ENCODE measurements at regions not wholly inside any gene's neighbourhood (a gene's known extent, or its start where the extent isn't known, plus 50 kb on each side); places are given as distances from the start of the nearest gene placed in this dataset.
"Not testable (repeated sequence)": the region's sequence is repeated elsewhere in the genome, so short reads cannot be mapped to it uniquely, and the experiment has no call there.

- TF ChIP-seq, protein P1, sequence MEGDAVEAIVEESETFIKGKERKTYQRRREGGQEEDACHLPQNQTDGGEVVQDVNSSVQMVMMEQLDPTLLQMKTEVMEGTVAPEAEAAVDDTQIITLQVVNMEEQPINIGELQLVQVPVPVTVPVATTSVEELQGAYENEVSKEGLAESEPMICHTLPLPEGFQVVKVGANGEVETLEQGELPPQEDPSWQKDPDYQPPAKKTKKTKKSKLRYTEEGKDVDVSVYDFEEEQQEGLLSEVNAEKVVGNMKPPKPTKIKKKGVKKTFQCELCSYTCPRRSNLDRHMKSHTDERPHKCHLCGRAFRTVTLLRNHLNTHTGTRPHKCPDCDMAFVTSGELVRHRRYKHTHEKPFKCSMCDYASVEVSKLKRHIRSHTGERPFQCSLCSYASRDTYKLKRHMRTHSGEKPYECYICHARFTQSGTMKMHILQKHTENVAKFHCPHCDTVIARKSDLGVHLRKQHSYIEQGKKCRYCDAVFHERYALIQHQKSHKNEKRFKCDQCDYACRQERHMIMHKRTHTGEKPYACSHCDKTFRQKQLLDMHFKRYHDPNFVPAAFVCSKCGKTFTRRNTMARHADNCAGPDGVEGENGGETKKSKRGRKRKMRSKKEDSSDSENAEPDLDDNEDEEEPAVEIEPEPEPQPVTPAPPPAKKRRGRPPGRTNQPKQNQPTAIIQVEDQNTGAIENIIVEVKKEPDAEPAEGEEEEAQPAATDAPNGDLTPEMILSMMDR (IDR thresholded peaks at IDR 0.05; ENCODE audit: insufficient read depth, low read depth, low read length, missing control alignments), result no peak
- H3K4me3 ChIP-seq (ENCODE audit: low read depth, low read length), result no peak overlapping the region
- DNase-seq (ENCODE audit: low read depth), result no peak
These were observed 168.6 kb downstream of the REEP3 start for GRCh38 chr10:63689768-63690167.

DNA sequence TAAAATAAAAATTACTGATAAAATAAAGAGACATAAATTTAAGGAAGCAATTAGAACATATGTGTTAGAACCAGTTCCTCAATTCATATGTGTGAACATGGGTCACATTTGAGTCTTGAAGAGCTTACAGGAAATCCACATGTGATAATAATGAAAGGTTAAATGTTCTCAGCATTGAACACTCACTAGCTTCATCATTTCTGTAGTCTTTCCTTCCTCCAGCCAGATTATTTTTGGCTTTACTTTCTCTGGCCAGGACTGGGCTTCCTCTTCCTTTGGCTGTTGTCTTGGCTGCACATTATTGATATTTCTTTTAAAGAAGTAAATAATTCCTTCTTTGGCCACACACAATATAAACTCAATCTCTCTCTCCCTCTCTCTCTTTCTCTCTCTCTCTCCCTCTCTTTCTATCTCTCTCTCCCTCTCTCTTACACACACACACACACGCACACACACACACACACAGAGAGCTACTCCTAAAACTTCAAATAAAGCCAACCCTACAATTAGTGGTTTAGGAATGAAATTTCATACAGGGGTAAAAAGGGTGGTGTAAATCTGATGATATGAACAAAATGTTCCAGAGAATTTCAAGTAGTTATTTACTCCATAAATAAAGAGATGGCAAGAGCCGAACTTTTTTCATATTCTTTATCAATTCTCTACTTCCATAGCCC, 171.2 kb downstream of the REEP3 start:
- peak; percentile 32 for DNase-seq (ENCODE audit: low read depth)
- no peak overlapping the region for H3K4me3 ChIP-seq (ENCODE audit: low read depth, low read length)
- TF ChIP-seq, protein P1 (IDR thresholded peaks at IDR 0.05; ENCODE audit: insufficient read depth, low read depth, low read length, missing control alignments), result no peak

GRCh38 chr10:63693021-63693420, 171.8 kb downstream of the REEP3 start:
- not testable (repeated sequence) for H3K4me3 ChIP-seq (ENCODE audit: low read depth, low read length); DNase-seq (ENCODE audit: low read depth)

- H3K4me3 ChIP-seq (ENCODE audit: low read depth, low read length), result no peak overlapping the region
- no peak for DNase-seq (ENCODE audit: low read depth)
- TF ChIP-seq, protein P1 (IDR thresholded peaks at IDR 0.05; ENCODE audit: insufficient read depth, low read depth, low read length, missing control alignments), result no peak
These were observed 175.0 kb downstream of the REEP3 start for GRCh38 chr10:63696205-63696604.

DNA sequence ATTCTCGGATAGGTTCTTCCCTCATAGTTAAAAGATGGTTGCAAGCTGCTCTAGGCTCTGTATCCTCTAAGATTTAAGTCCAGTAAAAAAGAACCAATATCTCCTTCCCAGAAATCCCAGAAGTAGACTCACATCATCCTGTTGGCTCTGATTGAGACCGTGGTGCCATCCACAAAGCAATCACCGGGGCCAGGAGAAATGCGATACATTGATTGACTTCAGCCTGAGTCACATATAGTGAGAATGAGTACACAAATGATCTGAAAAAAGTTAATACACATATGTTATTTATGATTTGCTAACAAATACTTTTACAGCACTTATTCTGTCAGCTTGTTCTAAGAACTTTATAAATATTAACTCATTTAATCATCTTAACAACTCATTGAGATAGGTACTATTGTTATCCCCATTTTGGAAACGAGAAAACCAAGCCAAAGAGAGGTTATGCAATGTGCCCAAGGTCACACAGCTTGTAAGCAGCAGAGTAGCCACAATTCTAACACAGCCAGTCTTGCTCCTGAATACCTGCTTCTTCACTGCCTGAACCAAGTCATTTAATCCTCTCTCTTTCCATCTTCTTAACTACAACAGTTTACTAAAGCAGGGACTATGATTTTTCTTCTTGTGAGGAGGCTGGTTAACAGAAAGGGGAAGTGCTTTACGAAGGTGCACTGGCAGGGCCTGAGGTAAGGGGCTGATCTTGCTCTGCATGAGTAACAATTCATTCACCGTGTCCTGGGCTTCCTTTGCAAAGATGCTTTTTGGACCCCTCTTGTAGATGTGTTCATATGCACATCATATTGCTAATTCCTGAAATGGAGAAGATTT, 177.0 kb downstream of the REEP3 start:
- H3K4me3 ChIP-seq (ENCODE audit: low read depth, low read length), result no peak overlapping the region
- TF ChIP-seq, protein P1 (IDR thresholded peaks at IDR 0.05; ENCODE audit: insufficient read depth, low read depth, low read length, missing control alignments), result no peak
- peak; percentile 32 for DNase-seq (ENCODE audit: low read depth)

DNA sequence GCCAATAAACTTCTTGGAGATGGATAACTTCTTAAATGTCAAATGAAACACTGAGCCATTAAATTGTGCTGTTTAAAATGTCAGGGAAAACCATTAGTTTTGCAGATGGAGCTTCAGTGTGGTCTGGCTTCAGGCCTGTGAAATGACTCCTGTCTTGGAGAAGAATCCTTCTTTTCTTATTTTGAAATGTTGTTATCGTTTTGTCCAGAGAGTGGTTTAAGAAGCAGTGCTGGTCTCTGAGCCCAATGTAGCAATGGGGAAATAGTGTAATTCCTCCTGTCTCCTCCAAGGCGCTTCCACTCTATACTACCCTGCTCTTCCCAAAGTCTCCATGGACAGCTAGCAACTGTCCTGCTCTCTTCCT, 177.6 kb downstream of the REEP3 start:
- DNase-seq (ENCODE audit: low read depth), result no peak
- H3K4me3 ChIP-seq (ENCODE audit: low read depth, low read length), result no peak overlapping the region

More for the DNA sequence above, 177.6 kb downstream of the REEP3 start:
- TF ChIP-seq, protein P1 (IDR thresholded peaks at IDR 0.05; ENCODE audit: insufficient read depth, low read depth, low read length, missing control alignments), result no peak
